A673 (cell line): ENCODE measurements at regions not wholly inside any gene's neighbourhood (a gene's known extent, or its start where the extent isn't known, plus 50 kb on each side); places are given as distances from the start of the nearest gene placed in this dataset.
A peak's percentile ranks its signal among the peaks of the same experiment; 100 is the strongest.

ENCODE experiments used
- BruUV-seq: library from RNA; stranded (reverse); fragments of 400-500 nt; replicated peaks from 2 replicates; lab custom pipeline; 2021; lab: Mats Ljungman, UMichigan
- CTCF ChIA-PET: fragments of 300-600 bp; sonication (Branson Sonifier 250); formaldehyde crosslinking; loops from one replicate; lab custom pipeline; 2022; ENCODE audit warnings: antibody characterized with exemption; lab: Charles Lee
- POLR2A ChIA-PET: fragments of 300-600 bp; sonication (Branson Sonifier 250); formaldehyde crosslinking; loops from one replicate; lab custom pipeline; 2022; ENCODE audit warnings: antibody characterized with exemption; ENCODE audit not compliant: low non-redundant PET; lab: Charles Lee
- DNase-seq: peaks from one replicate; pipeline ENCODE4 v3.0.0-alpha.2; 2015; ENCODE audit warnings: low spot score
- H3K27ac ChIP-seq: fragments of 200-600 bp; sonication (generic); 2 replicates; pipeline ENCODE4 v1.5.1; 2016; ENCODE audit warnings: mixed run types, low read depth, mild to moderate bottlenecking, mixed read lengths, antibody characterized with exemption, low read length; ENCODE audit not compliant: poor library complexity, severe bottlenecking
- H3K27me3 ChIP-seq: fragments of 200-600 bp; sonication (generic); replicated peaks from 2 replicates; pipeline ENCODE4 v1.6.1; 2017; ENCODE audit warnings: mixed run types, low read depth, mild to moderate bottlenecking, mixed read lengths, antibody characterized with exemption, low read length; ENCODE audit not compliant: insufficient read depth, poor library complexity
- H3K36me3 ChIP-seq: fragments of 200-600 bp; sonication (generic); 2 replicates; pipeline ENCODE4 v1.6.1; 2016; ENCODE audit warnings: mixed run types, mild to moderate bottlenecking, mixed read lengths, antibody characterized with exemption, low read length; ENCODE audit not compliant: insufficient read depth, poor library complexity, severe bottlenecking
- H3K4me1 ChIP-seq: fragments of 200-600 bp; sonication (generic); 2 replicates; pipeline ENCODE4 v1.6.1; 2017; ENCODE audit warnings: mixed run types, mild to moderate bottlenecking, mixed read lengths, antibody characterized with exemption, low read length; ENCODE audit not compliant: insufficient read depth, poor library complexity, severe bottlenecking
- H3K4me3 ChIP-seq: fragments of 200-600 bp; sonication (generic); 2 replicates; pipeline ENCODE4 v1.5.1; 2016; ENCODE audit warnings: low read depth, mixed run types, mild to moderate bottlenecking, mixed read lengths, low read length; ENCODE audit not compliant: poor library complexity, severe bottlenecking
- H3K9me3 ChIP-seq: fragments of 200-600 bp; sonication (generic); 2 replicates; pipeline ENCODE4 v1.6.1; 2016; ENCODE audit warnings: mixed run types, low read depth, mild to moderate bottlenecking, mixed read lengths, antibody characterized with exemption, low read length; ENCODE audit not compliant: poor library complexity, severe bottlenecking
- CTCF ChIP-seq: fragments of 300-800, 200-600 bp; sonication (generic); conservative IDR thresholded peaks from 2 replicates; pipeline ENCODE4 v1.5.1; 2017; ENCODE audit warnings: low read depth, mild to moderate bottlenecking, antibody characterized with exemption, low read length, moderate library complexity, mixed read lengths
- EZH2 ChIP-seq: fragments of 200-600 bp; sonication (generic); IDR thresholded peaks from 2 replicates; pipeline ENCODE4 v1.6.1; 2017; ENCODE audit warnings: borderline replicate concordance, low read depth, mild to moderate bottlenecking, mixed read lengths, antibody characterized with exemption, low read length; ENCODE audit not compliant: poor library complexity, severe bottlenecking
- intact Hi-C: fragments of 100-400 bp; cut with micrococcal nuclease; formaldehyde crosslinking; loops from one replicate; pipeline ENCODE4 v1.10.0; 2022; ENCODE audit not compliant: unreplicated experiment

GRCh38 chr13:106277484-106278154 lies 257.8 kb downstream of the EFNB2 start:
- Histone ChIP-seq H3K4me3 (no peak overlapping the region), H3K4me1 (no peaks in the 10 kb centered on the region), H3K36me3 (no peaks in the 10 kb centered on the region), H3K9me3 (no peaks in the 10 kb centered on the region), H3K27ac (no peak overlapping the region), H3K27me3 (no peaks in the 10 kb centered on the region)
- TF ChIP-seq EZH2 (no peak), CTCF (no peak)
- ChIA-PET CTCF (no interaction called here), POLR2A (no interaction called here)
- no TSS peak for BruUV-seq
- intact Hi-C loops, result no loop called here
- peak; percentile 14 for DNase-seq

GRCh38 chr13:106276876-106277275 lies 258.6 kb downstream of the EFNB2 start:
- DNase-seq, result no peak
- intact Hi-C loops, result no loop called here
- TF ChIP-seq CTCF (no peak), EZH2 (no peak)
- H3K27ac ChIP-seq, result no peak overlapping the region
- CTCF ChIA-PET, result no interaction called here
- H3K4me1 ChIP-seq, result no peaks in the 10 kb centered on the region
- H3K4me3 ChIP-seq, result no peak overlapping the region
- POLR2A ChIA-PET, result no interaction called here
- BruUV-seq, result no TSS peak
- H3K36me3 ChIP-seq, result no peaks in the 10 kb centered on the region
- H3K27me3 ChIP-seq, result no peaks in the 10 kb centered on the region
- H3K9me3 ChIP-seq, result no peaks in the 10 kb centered on the region

- no peak for TF ChIP-seq EZH2
- TF ChIP-seq CTCF, result no peak
- Histone ChIP-seq H3K27ac (no peak overlapping the region), H3K9me3 (no peaks in the 10 kb centered on the region), H3K4me3 (no peak overlapping the region), H3K4me1 (no peaks in the 10 kb centered on the region), H3K36me3 (no peaks in the 10 kb centered on the region), H3K27me3 (no peaks in the 10 kb centered on the region)
- intact Hi-C loops, result no loop called here
- CTCF ChIA-PET, result no interaction called here
- POLR2A ChIA-PET, result no interaction called here
- DNase-seq, result no peak
- BruUV-seq, result no TSS peak
Measured at GRCh38 chr13:106275446-106276032, 259.9 kb downstream of the EFNB2 start.
